Bronchial epithelial cell (primary cell): ENCODE measurements at regions not wholly inside any gene's neighbourhood (a gene's known extent, or its start where the extent isn't known, plus 50 kb on each side); places are given as distances from the start of the nearest gene placed in this dataset.
A peak's percentile ranks its signal among the peaks of the same experiment; 100 is the strongest.

Source experiments
- DNase-seq: peaks from one replicate; pipeline ENCODE4 v3.0.0-alpha.2; 2010; ENCODE audit warnings: low read depth
- FAIRE-seq: peaks from 2 replicates; lab custom pipeline; 2011; peaks lifted over from hg19 to GRCh38; lab: Jason Lieb, UNC
- H3K27me3 ChIP-seq: 2 replicates; pipeline ENCODE4 v1.5.1; 2011; ENCODE audit warnings: low read length; ENCODE audit not compliant: control insufficient read depth, insufficient read depth
- H3K36me3 ChIP-seq: 2 replicates; pipeline ENCODE4 v1.5.1; 2011; ENCODE audit warnings: low read length; ENCODE audit not compliant: control insufficient read depth, insufficient read depth
- H3K4me3 ChIP-seq: 2 replicates; pipeline ENCODE4 v1.5.1; 2011; ENCODE audit warnings: mild to moderate bottlenecking, low read depth, low read length, control low read depth
- CTCF ChIP-seq: IDR thresholded peaks from 2 replicates; pipeline ENCODE4 v1.5.1; 2011; ENCODE audit warnings: mild to moderate bottlenecking, moderate library complexity, low read length, control low read depth, inconsistent platforms; ENCODE audit not compliant: insufficient read depth, severe bottlenecking

- FAIRE-seq (no peak), DNase-seq (no peak)
- no peak overlapping the region for H3K4me3 ChIP-seq
- peaks cover 2% of the 10 kb centered on the region for H3K36me3 ChIP-seq
- TF ChIP-seq CTCF, result no peak
- no peaks in the 10 kb centered on the region for H3K27me3 ChIP-seq
These were observed 120.3 kb downstream of the IL20RB start for GRCh38 chr3:137078040-137078439.

- no peak overlapping the region for H3K4me3 ChIP-seq
- no peaks in the 10 kb centered on the region for H3K27me3 ChIP-seq
- no peak for TF ChIP-seq CTCF
- no peak for FAIRE-seq
- no peak for DNase-seq
- peaks cover 2% of the 10 kb centered on the region for H3K36me3 ChIP-seq
These were observed 121.8 kb downstream of the IL20RB start for GRCh38 chr3:137079571-137079970.

- Histone ChIP-seq H3K36me3 (peaks cover 2% of the 10 kb centered on the region), H3K27me3 (no peaks in the 10 kb centered on the region), H3K4me3 (no peak overlapping the region)
- no peak for FAIRE-seq
- DNase-seq, result no peak
- no peak for TF ChIP-seq CTCF
These were observed 123.9 kb downstream of the IL20RB start for GRCh38 chr3:137081711-137082110.

GRCh38 chr3:137082763-137083162 lies 125.0 kb downstream of the IL20RB start:
- Histone ChIP-seq H3K36me3 (peaks cover 2% of the 10 kb centered on the region), H3K4me3 (no peak overlapping the region), H3K27me3 (no peaks in the 10 kb centered on the region)
- no peak for TF ChIP-seq CTCF
- FAIRE-seq, result peak; percentile 86
- DNase-seq, result no peak

GRCh38 chr3:137083332-137083731 lies 125.5 kb downstream of the IL20RB start:
- Histone ChIP-seq H3K36me3 (peaks cover 2% of the 10 kb centered on the region), H3K27me3 (no peaks in the 10 kb centered on the region), H3K4me3 (no peak overlapping the region)
- no peak for TF ChIP-seq CTCF
- FAIRE-seq, result no peak
- DNase-seq, result no peak

- no peaks in the 10 kb centered on the region for H3K27me3 ChIP-seq
- no peak overlapping the region for H3K4me3 ChIP-seq
- no peaks in the 10 kb centered on the region for H3K36me3 ChIP-seq
- no peak for TF ChIP-seq CTCF
- DNase-seq (peak; percentile 23), FAIRE-seq (no peak)
These were observed 126.8 kb downstream of the IL20RB start for GRCh38 chr3:137084586-137084985.
